ENCODE measurements at regions not wholly inside any gene's neighbourhood (a gene's known extent, or its start where the extent isn't known, plus 50 kb on each side); places are given as distances from the start of the nearest gene placed in this dataset.

DNA sequence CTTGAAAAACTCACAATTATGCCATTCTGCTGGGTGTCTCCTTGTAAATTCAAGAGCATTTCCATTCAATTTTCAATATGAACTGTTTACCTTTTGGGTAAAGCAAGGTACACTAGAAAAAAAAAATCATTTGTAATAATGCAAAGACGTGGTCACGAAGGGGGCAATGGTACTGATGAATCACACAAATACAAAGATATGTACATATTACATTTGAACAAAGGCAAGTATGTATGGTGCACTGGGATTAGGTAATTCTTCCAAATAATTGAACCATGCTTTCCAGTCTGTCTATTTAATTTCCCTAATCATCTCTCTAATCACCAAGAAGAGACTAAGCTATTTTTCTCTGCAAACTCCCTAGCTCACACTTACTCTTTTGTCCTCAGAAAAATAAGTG is 63.4 kb upstream of the RNF38 start:
- no peak for TF ChIP-seq CTCF (IDR thresholded peaks at IDR 0.05; ENCODE audit: insufficient read depth, low read depth, low read length)
- no peak for TF ChIP-seq EZH2 (IDR thresholded peaks at IDR 0.05; ENCODE audit: insufficient read depth, low read length)

Data from astrocyte (in vitro differentiated cells and primary cell).